ENCODE measurements at regions not wholly inside any gene's neighbourhood (a gene's known extent, or its start where the extent isn't known, plus 50 kb on each side); places are given as distances from the start of the nearest gene placed in this dataset.

DNA sequence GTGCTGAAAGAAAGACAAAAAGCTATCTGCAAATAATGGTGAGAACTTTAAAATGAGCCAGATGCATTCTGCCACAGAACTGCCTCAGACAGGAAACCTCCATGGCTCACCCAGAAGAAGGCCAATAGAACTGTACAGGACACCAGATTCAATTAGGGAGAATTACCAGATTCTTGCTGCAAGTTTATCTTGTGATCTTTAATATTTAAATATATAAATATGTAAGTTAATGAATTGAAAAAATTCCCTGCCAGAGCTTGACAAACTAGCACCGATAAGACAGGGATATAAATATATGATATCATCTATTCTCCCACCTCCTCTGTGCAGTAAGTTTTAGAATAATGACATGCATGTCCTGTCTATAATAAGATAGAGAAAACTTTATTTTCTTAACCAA is 252.8 kb downstream of the PLK2 start:
- TF ChIP-seq POLR2A (IDR thresholded peaks at IDR 0.05) (no peak), EP300 (IDR thresholded peaks at IDR 0.05) (no peak)
- TF ChIP-seq, protein P1, sequence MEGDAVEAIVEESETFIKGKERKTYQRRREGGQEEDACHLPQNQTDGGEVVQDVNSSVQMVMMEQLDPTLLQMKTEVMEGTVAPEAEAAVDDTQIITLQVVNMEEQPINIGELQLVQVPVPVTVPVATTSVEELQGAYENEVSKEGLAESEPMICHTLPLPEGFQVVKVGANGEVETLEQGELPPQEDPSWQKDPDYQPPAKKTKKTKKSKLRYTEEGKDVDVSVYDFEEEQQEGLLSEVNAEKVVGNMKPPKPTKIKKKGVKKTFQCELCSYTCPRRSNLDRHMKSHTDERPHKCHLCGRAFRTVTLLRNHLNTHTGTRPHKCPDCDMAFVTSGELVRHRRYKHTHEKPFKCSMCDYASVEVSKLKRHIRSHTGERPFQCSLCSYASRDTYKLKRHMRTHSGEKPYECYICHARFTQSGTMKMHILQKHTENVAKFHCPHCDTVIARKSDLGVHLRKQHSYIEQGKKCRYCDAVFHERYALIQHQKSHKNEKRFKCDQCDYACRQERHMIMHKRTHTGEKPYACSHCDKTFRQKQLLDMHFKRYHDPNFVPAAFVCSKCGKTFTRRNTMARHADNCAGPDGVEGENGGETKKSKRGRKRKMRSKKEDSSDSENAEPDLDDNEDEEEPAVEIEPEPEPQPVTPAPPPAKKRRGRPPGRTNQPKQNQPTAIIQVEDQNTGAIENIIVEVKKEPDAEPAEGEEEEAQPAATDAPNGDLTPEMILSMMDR (IDR thresholded peaks at IDR 0.05), result no peak

Data from ovary (tissue), 3 donors.